K562 (cell line): ENCODE measurements at regions not wholly inside any gene's neighbourhood (a gene's known extent, or its start where the extent isn't known, plus 50 kb on each side); places are given as distances from the start of the nearest gene placed in this dataset.

Experiments used
- ATAC-seq: fragments of 200-7000 bp; cut with Tn5 transposase; 3 replicates; pipeline ENCODE4 v1.9.1; 2020; ENCODE audit warnings: moderate library complexity
- BruUV-seq: library from RNA; stranded (reverse); fragments of 400-500 nt; replicated peaks from 2 replicates; lab custom pipeline; 2021; lab: Mats Ljungman, UMichigan
- CTCF ChIA-PET: fragments of 300-600 bp; formaldehyde crosslinking; extraction: SDS; loops from one replicate; lab custom pipeline; 2021; ENCODE audit warnings: low intra/inter-chr PET ratio; lab: Yijun Ruan, JAX
- POLR2A ChIA-PET: fragments of 300-600, 350-650 bp; sonication (Branson Sonifier 250); formaldehyde crosslinking; extraction: SDS; loops from one replicate; lab custom pipeline; 2021; ENCODE audit warnings: antibody characterized with exemption, inconsistent platforms; lab: Yijun Ruan, JAX
- DNase-seq, 4 experiments: peaks; one replicate each; pipeline versions ENCODE4 v3.0.0 to v3.0.0-alpha.2; 2011 to 2018; ENCODE audit warnings: low spot score in 3 of 4, mixed read lengths in 3 of 4; ENCODE audit errors: extremely low read depth in 1 of 4
- FAIRE-seq: peaks from 2 replicates; lab custom pipeline; 2011; peaks lifted over from hg19 to GRCh38; lab: Jason Lieb, UNC
- H2AFZ ChIP-seq: 2 replicates; pipeline ENCODE4 v1.6.0; 2011; ENCODE audit warnings: low read depth, low read length, control low read depth, inconsistent platforms
- H3K27ac ChIP-seq: fragments of 200-600 bp; 3 replicates; pipeline ENCODE4 v1.8.0; 2011; ENCODE audit warnings: low read depth, mild to moderate bottlenecking, control low read depth, inconsistent platforms, low read length, moderate library complexity, mixed read lengths; ENCODE audit errors: extremely low read depth
- H3K27me3 ChIP-seq, 2 experiments: fragments of 300-600 bp in 1 of 2; 2 replicates in 1 of 2; 3 replicates in 1 of 2; pipeline versions ENCODE4 v1.6.0 to v1.8.0; 2011; ENCODE audit warnings: inconsistent platforms in 2 of 2, low read length in 2 of 2, mild to moderate bottlenecking in 1 of 2, mixed read lengths in 1 of 2, moderate library complexity in 1 of 2; ENCODE audit not compliant: control insufficient read depth in 2 of 2, insufficient read depth in 2 of 2
- H3K36me3 ChIP-seq: fragments of 300-600 bp; 3 replicates; pipeline ENCODE4 v1.8.0; 2011; ENCODE audit warnings: mild to moderate bottlenecking, low read length, inconsistent platforms; ENCODE audit not compliant: control insufficient read depth, insufficient read depth
- H3K4me1 ChIP-seq, 2 experiments: fragments of 200-600 bp in 1 of 2; replicated peaks in 1 of 2; 2 replicates in 1 of 2; 3 replicates in 1 of 2; pipeline versions ENCODE4 v1.5.1 to v1.8.0; 2011; ENCODE audit warnings: inconsistent platforms in 2 of 2, low read length in 2 of 2, mild to moderate bottlenecking in 1 of 2, mixed read lengths in 1 of 2, moderate library complexity in 1 of 2; ENCODE audit not compliant: control insufficient read depth in 2 of 2, insufficient read depth in 2 of 2
- H3K4me2 ChIP-seq: 2 replicates; pipeline ENCODE4 v1.6.1; 2011; ENCODE audit warnings: low read length, control low read depth, inconsistent platforms, mixed read lengths; ENCODE audit not compliant: insufficient read depth
- H3K4me3 ChIP-seq: fragments of 200-600 bp; sonication (generic), shearing (Covaris generic); 2 replicates; pipeline ENCODE4 v1.5.1; 2016; ENCODE audit warnings: control low read depth, inconsistent platforms
- H3K79me2 ChIP-seq: fragments of 200-600 bp; 3 replicates; pipeline ENCODE4 v1.8.0; 2011; ENCODE audit warnings: low read length, inconsistent platforms; ENCODE audit not compliant: control insufficient read depth, insufficient read depth
- H3K9ac ChIP-seq, 2 experiments: 2 replicates each; pipeline versions ENCODE4 v1.6.0 to v1.6.1; 2011; ENCODE audit warnings: low read depth in 2 of 2, low read length in 2 of 2, control low read depth in 1 of 2, inconsistent platforms in 1 of 2, mild to moderate bottlenecking in 1 of 2, mixed read lengths in 1 of 2; ENCODE audit not compliant: insufficient read depth in 1 of 2
- H3K9me1 ChIP-seq: one replicate; pipeline ENCODE4 v1.6.0; 2011; ENCODE audit warnings: inconsistent platforms, mild to moderate bottlenecking, low read length, moderate library complexity; ENCODE audit not compliant: control insufficient read depth, insufficient read depth
- H3K9me3 ChIP-seq: replicated peaks from 2 replicates; pipeline ENCODE4 v1.5.1; 2011; ENCODE audit warnings: low read depth, low read length, inconsistent platforms; ENCODE audit not compliant: control insufficient read depth, insufficient read depth
- H4K20me1 ChIP-seq: replicated peaks from 2 replicates; pipeline ENCODE4 v1.6.1; 2011; ENCODE audit warnings: low read length, inconsistent platforms, mixed read lengths; ENCODE audit not compliant: control insufficient read depth, insufficient read depth
- CEBPB ChIP-seq: fragments of 450-650 bp; IDR thresholded peaks from 2 replicates; pipeline ENCODE4 v1.6.1; 2016; ENCODE audit warnings: missing genetic modification characterization, missing compliant biosample characterization
- GABPB2 ChIP-seq: fragments of 250-450 bp; sonication (Bioruptor Pico); conservative IDR thresholded peaks from 2 replicates; pipeline ENCODE4 v1.5.1; 2021; ENCODE audit warnings: mild to moderate bottlenecking
- HNRNPLL ChIP-seq: fragments of 200-400 bp; formaldehyde crosslinking; IDR thresholded peaks from 2 replicates; pipeline ENCODE4 v1.6.1; 2017; ENCODE audit warnings: low read length, low read depth, mild to moderate bottlenecking; ENCODE audit not compliant: poor library complexity, severe bottlenecking
- NRF1 ChIP-seq, 2 experiments: fragments of 450-650 bp; IDR thresholded peaks in 1 of 2; conservative IDR thresholded peaks in 1 of 2; 2 replicates each; pipeline ENCODE4 v1.6.1; 2014; ENCODE audit warnings: mild to moderate bottlenecking in 2 of 2
- PHF8 ChIP-seq: fragments of 200-600 bp; sonication (generic); IDR thresholded peaks from 2 replicates; pipeline ENCODE4 v1.6.1; 2012; ENCODE audit warnings: mixed run types, mild to moderate bottlenecking, inconsistent platforms, low read length, moderate library complexity, borderline replicate concordance
- RB1 ChIP-seq: fragments of 450-650 bp; IDR thresholded peaks from 2 replicates; pipeline ENCODE4 v1.6.1; 2017; ENCODE audit warnings: low read depth, mild to moderate bottlenecking
- SAFB ChIP-seq: fragments of 200-400 bp; formaldehyde crosslinking; IDR thresholded peaks from 2 replicates; pipeline ENCODE4 v1.6.1; 2017; ENCODE audit warnings: low read depth, low read length, borderline replicate concordance
- TCF7L2 ChIP-seq: fragments of 150-350 bp; IDR thresholded peaks from 2 replicates; pipeline ENCODE4 v1.6.1; 2016; ENCODE audit warnings: low read depth, mild to moderate bottlenecking, low read length, moderate library complexity
- WGBS: fragments of 100-300 bp; shearing (Covaris generic); methylation state at CpG from one replicate; pipeline ENCODE4 v1.1.6; 2016; ENCODE audit warnings: low coverage, mixed read lengths; ENCODE audit not compliant: insufficient coverage; ENCODE audit errors: missing lambda C conversion rate; 5-methylcytosine and 5-hydroxymethylcytosine counted together
- in situ Hi-C: fragments of 300-500 bp; cut with MboI; formaldehyde crosslinking; loops from 4 replicates; pipeline ENCODE4 v1.15.0; 2018; ENCODE audit warnings: inconsistent platforms, mixed read lengths
- intact Hi-C: fragments of 100-400 bp; cut with micrococcal nuclease; formaldehyde crosslinking; loops from 2 replicates; pipeline ENCODE4 v1.14.2; 2022

- TF ChIP-seq NRF1 (conservative IDR thresholded peaks at IDR 0.05 in 1 of 2, IDR thresholded peaks at IDR 0.05 in 1 of 2) (no peak), TCF7L2 (no peak), SAFB (no peak), CEBPB (tag) (no peak)
Measured at GRCh38 chr13:34431827-34432581, 510.1 kb upstream of the NBEA start (continued).

DNA sequence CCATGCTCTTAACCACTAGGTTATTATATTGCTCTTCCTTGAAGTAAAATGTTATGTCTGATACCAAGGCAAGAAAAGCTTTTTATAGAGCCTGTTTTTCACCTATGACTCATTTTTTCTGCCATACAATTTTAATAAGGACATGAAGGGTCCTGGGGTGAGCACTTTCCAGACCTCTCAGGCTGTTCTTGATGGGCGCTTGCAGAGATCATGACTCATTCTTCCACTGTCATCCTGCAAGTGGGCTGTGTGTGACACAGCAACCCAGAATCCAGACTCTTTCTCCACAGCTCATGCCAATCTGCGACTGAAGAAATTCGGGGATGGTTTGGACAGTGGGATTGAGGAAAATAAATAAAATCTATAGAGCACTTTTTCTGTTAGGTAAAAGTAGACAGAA, 506.7 kb upstream of the NBEA start:
- Histone ChIP-seq H3K9me3 (no peaks in the 10 kb centered on the region), H3K4me1 (no peaks in the 10 kb centered on the region), H3K9me1 (no peaks in the 10 kb centered on the region), H2AFZ (no peak overlapping the region), H3K27ac (no peak overlapping the region), H3K36me3 (no peaks in the 10 kb centered on the region), H3K9ac (no peak overlapping the region), H3K79me2 (no peaks in the 10 kb centered on the region), H3K27me3 (no peaks in the 10 kb centered on the region), H3K4me2 (no peak overlapping the region), H3K4me3 (no peak overlapping the region), H4K20me1 (no peaks in the 10 kb centered on the region)
- WGBS, result 0% methylated on average over 2 of the region's 3 CpGs
- no peak for ATAC-seq
- no TSS peak for BruUV-seq
- no peak for DNase-seq
- CTCF ChIA-PET, result no interaction called here
- POLR2A ChIA-PET, result no interaction called here
- FAIRE-seq, result no peak
- in situ Hi-C loops (no loop called here), intact Hi-C loops (no loop called here)
- TF ChIP-seq RB1 (no peak), GABPB2 (CRISPR knock-in tag) (no peak), HNRNPLL (no peak), PHF8 (no peak)
- TF ChIP-seq, all 486 proteins: peak for 0
